SHP77 (cell line): ENCODE measurements at regions not wholly inside any gene's neighbourhood (a gene's known extent, or its start where the extent isn't known, plus 50 kb on each side); places are given as distances from the start of the nearest gene placed in this dataset.
A peak's percentile ranks its signal among the peaks of the same experiment; 100 is the strongest.
"Not testable (repeated sequence)": the region's sequence is repeated elsewhere in the genome, so short reads cannot be mapped to it uniquely, and the experiment has no call there.

ENCODE experiments used
- DNase-seq, 2 experiments: peaks; one replicate each; lab custom pipeline; 2025; lab: John Stamatoyannopoulos, UW

- no peak for DNase-seq
These were observed 419.7 kb downstream of the TRAM1L1 start for GRCh38 chr4:116665716-116666115.

- peak in 1 of 2 experiments; percentile 10 for DNase-seq
These were observed 421.2 kb downstream of the TRAM1L1 start for GRCh38 chr4:116664198-116664597.

DNA sequence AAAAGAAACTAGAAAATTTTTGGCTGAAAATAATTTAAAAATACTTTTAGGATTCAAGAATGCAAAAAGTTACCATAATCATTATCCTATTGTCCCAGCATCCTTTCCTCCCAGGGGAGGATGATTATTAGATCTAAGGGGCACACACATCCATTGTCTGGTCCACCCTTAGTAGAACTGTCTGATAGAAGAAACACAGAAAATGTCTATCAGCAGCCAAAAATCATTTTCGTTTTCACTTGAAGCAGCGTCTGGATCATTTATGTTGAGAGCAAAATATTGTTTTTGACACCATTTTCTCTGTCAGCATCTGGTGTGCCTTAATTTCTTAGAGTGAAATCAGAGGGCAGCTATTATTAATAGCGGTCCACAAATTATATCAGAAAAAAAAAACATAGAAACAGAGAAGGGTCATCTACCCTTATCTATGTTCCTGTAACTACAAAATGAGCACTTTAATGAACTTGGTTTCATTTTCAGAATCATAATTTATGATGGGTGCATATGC lies 446.3 kb downstream of the TRAM1L1 start:
- DNase-seq, result no peak

DNA sequence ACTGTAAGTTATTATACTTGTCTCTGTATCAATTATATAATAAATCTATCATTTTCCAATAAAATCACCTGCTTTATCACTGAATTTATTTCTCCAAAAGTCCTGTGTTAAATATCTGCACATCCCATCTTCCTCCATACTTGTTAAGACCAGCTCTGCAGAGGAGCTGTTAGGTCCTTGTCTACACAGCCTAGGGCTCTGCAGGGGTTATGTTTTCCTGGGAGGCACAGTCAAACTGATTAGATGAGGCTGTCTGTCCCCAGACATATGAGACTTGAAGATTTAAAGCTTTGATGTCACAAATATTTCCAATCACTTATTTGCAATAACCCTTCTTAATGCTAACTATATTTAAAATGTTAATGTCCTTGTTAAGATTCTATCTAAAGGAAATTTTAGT lies 446.8 kb downstream of the TRAM1L1 start:
- DNase-seq, result no peak

- no peak for DNase-seq
These were observed 448.5 kb downstream of the TRAM1L1 start for GRCh38 chr4:116636917-116637316.

- DNase-seq, result peak; percentile 2 to 13
These were observed 453.1 kb downstream of the TRAM1L1 start for GRCh38 chr4:116632269-116632668.

DNA sequence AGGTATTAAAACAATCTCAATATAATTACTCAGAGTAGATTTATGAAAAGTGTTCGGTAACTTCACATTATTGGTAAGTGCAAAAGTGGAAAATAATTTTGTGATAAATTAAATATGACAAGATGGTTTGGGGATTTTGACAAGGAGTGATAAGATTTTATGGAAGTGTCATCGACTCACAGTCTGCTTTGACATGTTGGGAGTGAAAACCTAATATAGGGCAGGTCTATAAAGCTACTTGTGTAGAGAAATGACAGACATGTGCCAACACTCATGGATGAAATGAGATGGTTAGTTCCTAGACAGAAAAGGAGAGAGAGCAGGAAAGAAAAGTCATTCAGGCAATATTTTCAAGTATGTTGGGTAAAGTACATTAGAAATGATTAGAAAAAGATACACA lies 456.8 kb downstream of the TRAM1L1 start:
- no peak for DNase-seq

GRCh38 chr4:116627545-116627944 lies 457.8 kb downstream of the TRAM1L1 start:
- DNase-seq, result no peak

DNA sequence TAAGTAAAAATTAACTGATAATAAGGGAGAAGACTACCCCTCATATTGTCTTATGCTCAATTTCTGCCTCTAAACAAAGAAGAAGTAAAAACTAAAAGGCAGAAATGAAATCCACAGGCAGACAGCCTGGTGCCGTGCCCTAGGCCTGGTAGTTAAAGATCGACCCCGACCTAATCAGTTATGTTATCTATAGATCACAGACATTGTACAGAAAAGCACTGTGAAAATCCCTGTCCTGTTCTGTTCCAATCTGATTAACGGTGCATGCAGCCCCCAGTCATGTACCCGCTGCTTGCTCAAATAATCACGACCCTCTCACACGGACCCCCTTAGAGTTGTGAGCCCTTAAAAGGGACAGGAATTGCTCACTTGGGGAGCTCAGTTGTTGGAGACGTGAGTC lies 465.9 kb downstream of the TRAM1L1 start:
- not testable (repeated sequence) for DNase-seq

- no peak for DNase-seq
These were observed 466.7 kb downstream of the TRAM1L1 start for GRCh38 chr4:116618638-116619037.

GRCh38 chr4:116603096-116603495 lies 482.3 kb downstream of the TRAM1L1 start:
- DNase-seq, result no peak

- no peak for DNase-seq
These were observed 485.5 kb downstream of the TRAM1L1 start for GRCh38 chr4:116599859-116600258.

- no peak for DNase-seq
These were observed 486.2 kb downstream of the TRAM1L1 start for GRCh38 chr4:116598980-116599789.

DNA sequence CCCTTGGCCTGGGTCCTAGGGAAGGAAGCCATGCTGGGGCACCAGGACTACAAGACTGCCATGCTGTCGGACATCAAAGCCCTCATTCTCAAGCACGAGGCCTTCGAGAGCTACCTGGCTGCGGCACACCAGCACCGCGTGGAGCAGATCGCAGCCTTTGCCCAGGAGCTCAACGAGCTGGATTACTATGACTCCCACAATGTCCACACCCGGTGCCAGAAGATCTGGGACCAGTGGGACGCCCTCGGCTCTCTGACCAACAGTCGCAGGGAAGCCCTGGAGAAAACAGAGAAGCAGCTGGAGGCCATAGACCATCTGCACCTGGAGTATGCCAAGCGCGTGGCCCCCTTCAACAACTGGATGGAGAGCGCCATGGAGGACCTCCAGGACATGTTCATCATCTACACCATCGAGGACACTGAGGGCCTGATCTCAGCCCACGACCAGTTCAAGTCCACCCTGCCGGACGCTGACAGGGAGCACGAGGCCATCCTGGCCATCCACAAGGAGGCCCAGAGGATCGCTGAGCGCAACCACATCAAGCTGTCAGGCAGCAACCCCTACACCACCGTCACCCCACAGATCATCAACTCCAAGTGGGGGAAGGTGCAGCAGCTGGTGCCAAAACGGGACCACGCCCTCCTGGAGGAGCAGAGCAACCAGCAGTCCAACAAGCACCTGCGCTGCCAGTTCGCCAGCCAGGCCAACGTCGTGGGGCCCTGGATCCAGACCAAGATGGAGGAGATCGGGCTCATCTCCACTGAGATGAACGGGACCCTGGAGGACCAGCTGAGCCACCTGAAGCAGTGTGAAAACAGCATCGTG lies 487.0 kb downstream of the TRAM1L1 start:
- DNase-seq, result no peak

GRCh38 chr4:116590648-116591047 lies 494.7 kb downstream of the TRAM1L1 start:
- DNase-seq, result no peak

DNA sequence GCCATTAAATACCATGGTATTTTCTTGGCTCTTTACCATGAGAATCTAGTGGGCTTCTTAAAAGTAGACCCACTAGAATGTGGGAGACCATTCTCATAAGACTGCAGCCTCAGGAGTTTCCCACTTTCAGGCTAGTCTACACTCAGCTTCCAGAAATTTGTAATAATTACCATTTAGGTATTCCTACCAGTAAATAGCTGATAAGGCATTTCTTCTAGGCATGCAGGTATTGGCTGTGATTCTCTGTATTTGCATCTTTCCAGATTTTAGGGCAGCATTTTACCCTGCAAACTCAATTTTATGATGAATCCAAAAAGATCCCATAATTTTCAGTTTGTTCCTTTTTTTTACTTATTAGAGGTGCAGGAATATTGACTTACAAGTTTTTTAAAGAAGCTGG lies 496.6 kb downstream of the TRAM1L1 start:
- no peak for DNase-seq

DNA sequence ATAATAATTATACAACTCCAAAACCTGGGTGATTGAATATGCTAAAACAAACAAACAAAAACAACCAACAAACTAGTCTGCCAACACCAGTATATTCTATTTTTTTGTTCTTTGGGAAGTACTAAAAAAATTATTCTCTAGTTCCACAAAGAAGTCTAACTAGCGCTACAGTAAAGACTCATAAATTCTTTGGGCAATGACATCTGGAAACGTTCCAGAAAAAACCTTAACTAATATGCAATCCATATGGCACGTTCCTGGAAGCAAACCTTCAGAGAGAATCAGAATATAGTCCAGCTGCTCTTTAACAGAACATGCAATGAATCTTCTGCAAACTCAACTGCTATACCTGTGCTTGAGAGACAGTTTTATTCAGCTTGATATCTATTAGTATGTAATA lies 500.1 kb downstream of the TRAM1L1 start:
- peak; percentile 38 to 40 for DNase-seq

DNA sequence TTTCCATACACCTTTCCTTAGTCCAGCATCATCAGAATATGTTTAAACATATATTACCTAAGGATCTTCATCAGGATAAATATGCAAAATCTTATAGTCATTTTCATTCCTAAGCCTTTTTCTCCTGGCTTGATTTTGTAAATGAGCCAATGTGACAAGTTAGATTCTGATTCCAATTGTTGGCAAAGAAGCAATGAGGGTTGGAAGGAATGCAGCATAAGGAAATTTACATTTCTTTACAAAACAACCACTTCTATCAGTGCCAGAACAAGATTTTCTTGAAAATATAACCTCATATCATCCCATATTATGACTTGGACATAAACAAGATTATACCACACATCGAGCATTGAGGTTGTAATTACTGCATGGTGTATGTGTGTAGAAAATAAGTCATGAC lies 508.1 kb downstream of the TRAM1L1 start:
- no peak for DNase-seq

- DNase-seq, result no peak
These were observed 511.8 kb downstream of the TRAM1L1 start for GRCh38 chr4:116573540-116573939.

DNA sequence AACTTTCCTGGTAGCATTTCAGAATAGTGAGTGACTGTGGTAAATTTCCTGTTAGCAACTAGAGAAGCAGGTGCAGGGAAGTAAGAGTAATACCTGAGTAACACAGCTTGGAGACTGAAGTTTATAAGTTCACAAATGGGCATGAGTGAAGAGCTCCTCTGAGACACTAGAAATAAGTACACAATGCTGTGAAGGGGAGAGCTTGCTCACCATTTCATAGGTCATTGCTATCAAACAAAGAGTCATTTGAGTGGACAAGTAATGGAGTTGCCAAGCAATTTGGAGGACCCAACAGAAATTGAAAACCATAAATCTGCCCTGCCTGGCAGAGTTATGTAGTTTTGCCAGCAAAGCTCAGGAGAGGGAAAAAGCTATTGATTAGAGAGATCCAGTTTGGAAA lies 523.6 kb downstream of the TRAM1L1 start:
- peak; percentile 36 to 59 for DNase-seq

DNA sequence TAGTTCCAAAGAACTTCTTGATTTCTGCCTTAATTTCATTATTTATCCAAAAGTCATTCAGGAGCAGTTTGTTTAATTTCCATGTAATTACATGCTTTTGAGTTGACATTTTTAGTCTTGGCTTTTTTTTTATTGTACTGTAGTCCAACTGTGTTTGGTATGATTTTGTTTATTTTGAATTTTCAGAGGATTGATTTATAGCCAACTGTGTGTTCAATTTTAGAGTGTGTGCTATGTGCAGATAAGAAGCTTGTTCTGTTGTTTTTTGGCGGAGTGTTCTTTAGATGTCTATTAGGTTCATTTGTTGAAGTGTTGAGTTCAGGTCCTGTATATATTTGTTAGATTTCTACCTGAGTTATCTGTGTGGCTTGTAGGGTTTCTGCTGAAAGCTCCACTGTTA lies 533.6 kb downstream of the TRAM1L1 start:
- DNase-seq, result no peak

- DNase-seq, result no peak
These were observed 537.7 kb downstream of the TRAM1L1 start for GRCh38 chr4:116547632-116548031.

- DNase-seq, result no peak
These were observed 538.6 kb downstream of the TRAM1L1 start for GRCh38 chr4:116546759-116547158.
